Vagina (tissue), 2 donors: ENCODE measurements at regions not wholly inside any gene's neighbourhood (a gene's known extent, or its start where the extent isn't known, plus 50 kb on each side); places are given as distances from the start of the nearest gene placed in this dataset.

Experiments
- DNase-seq, 2 donors: peaks; one replicate each; pipeline ENCODE4 v3.0.0-alpha.2; 2017; ENCODE audit errors: extremely low spot score in 2 of 2
- H3K27ac ChIP-seq: fragments of 200-600 bp; sonication (generic); one replicate; pipeline ENCODE4 v1.5.1; 2019
- H3K27me3 ChIP-seq: fragments of 200-600 bp; sonication (generic); one replicate; pipeline ENCODE4 v1.5.1; 2019
- H3K36me3 ChIP-seq, 2 donors: fragments of 200-600 bp; sonication (generic); one replicate each; pipeline ENCODE4 v1.5.1; 2017 to 2019
- H3K4me1 ChIP-seq: fragments of 200-600 bp; sonication (generic); one replicate; pipeline ENCODE4 v1.5.1; 2019
- H3K4me3 ChIP-seq, 2 donors: fragments of 200-600 bp; sonication (generic); 1 replicate in 1 of 2; 2 replicates in 1 of 2; pipeline ENCODE4 v1.5.1; 2016 to 2019
- H3K9me3 ChIP-seq: fragments of 200-600 bp; sonication (generic); one replicate; pipeline ENCODE4 v1.5.1; 2019
- POLR2A ChIP-seq, 2 donors: fragments of 450-650 bp; IDR thresholded peaks; one replicate each; pipeline ENCODE4 v1.6.1; 2017; ENCODE audit warnings: antibody characterized with exemption in 2 of 2, mild to moderate bottlenecking in 2 of 2, moderate library complexity in 2 of 2
- POLR2AphosphoS5 ChIP-seq, 2 donors: sonication (generic); formaldehyde crosslinking; IDR thresholded peaks; one replicate each; pipeline ENCODE4 v1.9.0; 2017; ENCODE audit warnings: antibody characterized with exemption in 2 of 2, mild to moderate bottlenecking in 2 of 2, low read depth in 1 of 2; ENCODE audit not compliant: insufficient read depth in 1 of 2
- intact Hi-C: fragments of 100-400 bp; cut with DNase I; formaldehyde crosslinking; loops from one replicate; pipeline ENCODE4 v1.15.1; 2023
- TF ChIP-seq, protein P1 (sequence below), 3 experiments: fragments of 450-650 bp in 2 of 3; fragments of 200-600 bp in 1 of 3; sonication (generic) in 1 of 3; IDR thresholded peaks; one replicate each; pipeline ENCODE4 v1.5.1; 2017 to 2019; ENCODE audit warnings: antibody characterized with exemption in 3 of 3, mild to moderate bottlenecking in 2 of 3, moderate library complexity in 2 of 3

DNA sequence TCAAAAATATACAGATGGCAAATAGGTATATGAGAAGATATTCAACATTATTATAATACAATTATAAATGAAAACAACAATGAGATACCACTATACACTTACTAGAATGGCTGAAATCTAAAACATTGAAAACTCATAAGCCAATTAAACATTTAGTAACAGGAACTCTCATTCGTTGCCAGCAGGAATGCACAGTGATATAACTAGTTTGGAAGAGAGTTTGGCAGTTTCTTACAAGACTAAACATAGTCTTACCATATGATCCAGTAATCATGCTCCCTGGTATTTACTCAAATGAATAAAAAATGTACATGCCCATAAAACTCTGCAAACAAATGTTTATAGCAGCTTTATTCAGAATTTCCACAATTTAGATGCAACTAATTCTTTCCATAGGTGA, 476.2 kb upstream of the COBL start:
- DNase-seq, result no peak
- intact Hi-C loops, result no loop called here
- Histone ChIP-seq H3K27me3 (no peaks in the 10 kb centered on the region), H3K9me3 (no peaks in the 10 kb centered on the region), H3K27ac (no peak overlapping the region), H3K4me1 (no peaks in the 10 kb centered on the region), H3K4me3 (no peak overlapping the region), H3K36me3 (no peaks in the 10 kb centered on the region)
- TF ChIP-seq POLR2AphosphoS5 (IDR thresholded peaks at IDR 0.05; ENCODE audit: insufficient read depth in 1 of 2, low read depth in 1 of 2) (no peak), POLR2A (IDR thresholded peaks at IDR 0.05) (no peak)
- TF ChIP-seq, protein P1, sequence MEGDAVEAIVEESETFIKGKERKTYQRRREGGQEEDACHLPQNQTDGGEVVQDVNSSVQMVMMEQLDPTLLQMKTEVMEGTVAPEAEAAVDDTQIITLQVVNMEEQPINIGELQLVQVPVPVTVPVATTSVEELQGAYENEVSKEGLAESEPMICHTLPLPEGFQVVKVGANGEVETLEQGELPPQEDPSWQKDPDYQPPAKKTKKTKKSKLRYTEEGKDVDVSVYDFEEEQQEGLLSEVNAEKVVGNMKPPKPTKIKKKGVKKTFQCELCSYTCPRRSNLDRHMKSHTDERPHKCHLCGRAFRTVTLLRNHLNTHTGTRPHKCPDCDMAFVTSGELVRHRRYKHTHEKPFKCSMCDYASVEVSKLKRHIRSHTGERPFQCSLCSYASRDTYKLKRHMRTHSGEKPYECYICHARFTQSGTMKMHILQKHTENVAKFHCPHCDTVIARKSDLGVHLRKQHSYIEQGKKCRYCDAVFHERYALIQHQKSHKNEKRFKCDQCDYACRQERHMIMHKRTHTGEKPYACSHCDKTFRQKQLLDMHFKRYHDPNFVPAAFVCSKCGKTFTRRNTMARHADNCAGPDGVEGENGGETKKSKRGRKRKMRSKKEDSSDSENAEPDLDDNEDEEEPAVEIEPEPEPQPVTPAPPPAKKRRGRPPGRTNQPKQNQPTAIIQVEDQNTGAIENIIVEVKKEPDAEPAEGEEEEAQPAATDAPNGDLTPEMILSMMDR (IDR thresholded peaks at IDR 0.05), result no peak

DNA sequence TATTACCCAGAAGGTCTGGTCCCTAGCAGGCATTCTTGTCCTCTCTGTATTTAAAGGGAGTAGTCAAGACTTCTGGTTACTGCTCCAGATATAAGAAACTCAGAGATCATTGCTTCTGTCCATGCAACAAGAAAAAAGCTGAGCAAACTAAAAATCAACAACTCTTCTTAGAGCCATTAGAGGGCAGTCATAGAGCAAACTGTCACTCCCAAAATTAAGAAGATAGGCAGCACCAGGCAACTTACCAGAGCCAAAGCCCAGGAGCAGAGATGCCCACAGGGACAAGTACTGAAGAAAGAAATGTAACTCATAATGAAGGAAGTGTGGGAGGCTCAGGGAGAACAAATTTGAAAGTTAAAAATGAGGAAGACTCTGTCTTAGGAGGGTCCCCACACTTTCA, 472.9 kb upstream of the COBL start:
- DNase-seq, result no peak
- Histone ChIP-seq H3K36me3 (no peaks in the 10 kb centered on the region), H3K4me1 (no peaks in the 10 kb centered on the region), H3K27ac (no peak overlapping the region), H3K9me3 (no peaks in the 10 kb centered on the region), H3K4me3 (no peak overlapping the region), H3K27me3 (no peaks in the 10 kb centered on the region)
- intact Hi-C loops, result no loop called here
- no peak for TF ChIP-seq POLR2A (IDR thresholded peaks at IDR 0.05)
- TF ChIP-seq, protein P1 (IDR thresholded peaks at IDR 0.05), result no peak
- TF ChIP-seq POLR2AphosphoS5 (IDR thresholded peaks at IDR 0.05; ENCODE audit: insufficient read depth in 1 of 2, low read depth in 1 of 2), result no peak

DNA sequence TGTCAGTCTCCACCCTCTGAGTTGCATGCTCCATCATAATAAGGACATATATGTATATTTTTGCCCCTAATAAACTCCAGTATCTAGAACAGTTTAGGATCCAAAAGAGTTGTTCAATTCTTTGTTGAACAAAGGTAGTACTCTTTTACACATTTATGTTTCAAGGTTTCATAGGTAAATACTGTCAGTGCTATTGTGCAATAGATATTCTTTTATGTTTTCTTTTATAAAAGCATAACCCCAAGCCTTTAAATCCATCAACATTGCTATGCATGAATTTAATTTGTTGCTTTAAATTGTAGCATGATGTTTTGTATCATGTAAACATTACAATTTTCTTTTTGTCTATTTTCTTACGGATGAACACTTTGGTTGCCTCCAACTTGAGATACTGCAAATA, 469.7 kb upstream of the COBL start:
- H3K27ac ChIP-seq, result no peak overlapping the region
- intact Hi-C loops, result no loop called here
- no peak for TF ChIP-seq POLR2A (IDR thresholded peaks at IDR 0.05)
- no peak for TF ChIP-seq POLR2AphosphoS5 (IDR thresholded peaks at IDR 0.05; ENCODE audit: insufficient read depth in 1 of 2, low read depth in 1 of 2)
- TF ChIP-seq, protein P1 (IDR thresholded peaks at IDR 0.05), result no peak

DNA sequence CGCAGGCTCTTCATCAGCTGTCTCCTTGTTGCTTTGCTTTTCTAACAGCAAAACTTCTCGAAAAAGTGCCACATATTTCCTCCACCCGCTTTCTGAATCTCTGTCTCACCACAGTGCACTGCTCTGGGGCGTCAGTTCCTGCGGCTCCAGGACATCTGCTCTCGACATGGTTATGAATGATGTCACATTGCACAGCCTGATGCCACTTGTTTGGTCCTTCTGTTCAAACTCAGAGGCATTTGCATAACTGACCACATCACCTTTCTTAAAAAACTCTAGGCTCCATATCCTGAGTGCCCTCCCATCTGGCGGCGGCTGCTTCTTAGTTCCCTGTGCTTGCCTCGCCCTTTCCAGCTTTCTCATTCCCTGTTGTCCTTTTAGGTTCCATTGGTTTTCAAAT, 469.3 kb upstream of the COBL start:
- H3K4me1 ChIP-seq, result no peaks in the 10 kb centered on the region
- no peaks in the 10 kb centered on the region for H3K36me3 ChIP-seq
- H3K9me3 ChIP-seq, result no peaks in the 10 kb centered on the region
- H3K27me3 ChIP-seq, result no peaks in the 10 kb centered on the region
- TF ChIP-seq POLR2A (IDR thresholded peaks at IDR 0.05) (no peak), POLR2AphosphoS5 (IDR thresholded peaks at IDR 0.05; ENCODE audit: insufficient read depth in 1 of 2, low read depth in 1 of 2) (no peak)
- TF ChIP-seq, protein P1 (IDR thresholded peaks at IDR 0.05), result no peak
- DNase-seq, result no peak
- intact Hi-C loops, result no loop called here
- no peak overlapping the region for H3K4me3 ChIP-seq
- no peak overlapping the region for H3K27ac ChIP-seq

More for the DNA sequence above, 469.7 kb upstream of the COBL start:
- DNase-seq, result no peak
- Histone ChIP-seq H3K9me3 (no peaks in the 10 kb centered on the region), H3K4me3 (no peak overlapping the region), H3K4me1 (no peaks in the 10 kb centered on the region), H3K36me3 (no peaks in the 10 kb centered on the region), H3K27me3 (no peaks in the 10 kb centered on the region)

DNA sequence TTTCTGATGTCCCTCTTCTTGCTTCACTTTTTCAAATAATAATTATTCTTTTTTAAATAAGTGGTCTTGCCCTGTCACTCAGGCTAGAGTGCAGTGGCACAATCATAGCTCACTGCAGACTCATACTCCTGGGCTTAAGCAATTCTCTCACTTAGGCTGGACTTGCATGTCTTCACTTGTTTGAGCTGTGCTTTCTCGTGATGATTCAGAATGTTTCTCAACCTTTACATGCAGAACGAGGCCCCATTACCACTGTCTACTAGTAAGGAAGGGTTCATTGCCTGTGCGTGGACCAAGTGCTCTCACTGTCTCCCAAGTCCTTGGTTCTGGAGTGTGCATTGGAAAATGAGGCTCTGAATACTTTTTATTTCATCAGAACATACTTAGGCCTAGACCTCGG, 468.6 kb upstream of the COBL start:
- Histone ChIP-seq H3K27ac (no peak overlapping the region), H3K27me3 (no peaks in the 10 kb centered on the region), H3K4me3 (no peak overlapping the region), H3K4me1 (no peaks in the 10 kb centered on the region), H3K36me3 (no peaks in the 10 kb centered on the region), H3K9me3 (no peaks in the 10 kb centered on the region)
- intact Hi-C loops, result no loop called here
- TF ChIP-seq, protein P1 (IDR thresholded peaks at IDR 0.05), result no peak
- TF ChIP-seq POLR2A (IDR thresholded peaks at IDR 0.05), result no peak
- TF ChIP-seq POLR2AphosphoS5 (IDR thresholded peaks at IDR 0.05; ENCODE audit: insufficient read depth in 1 of 2, low read depth in 1 of 2), result no peak
- no peak for DNase-seq
